ENCODE measurements at regions not wholly inside any gene's neighbourhood (a gene's known extent, or its start where the extent isn't known, plus 50 kb on each side); places are given as distances from the start of the nearest gene placed in this dataset.

- Histone ChIP-seq H3K79me2 (no peaks in the 10 kb centered on the region), H4K20me1 (ENCODE audit: insufficient read depth, poor library complexity, severe bottlenecking) (no peaks in the 10 kb centered on the region), H3K27me3 (no peaks in the 10 kb centered on the region), H3K4me1 (ENCODE audit: insufficient read depth) (no peaks in the 10 kb centered on the region), H3K4me2 (no peak overlapping the region), H3K27ac (no peak overlapping the region), H3K9me3 (ENCODE audit: low read depth) (no peaks in the 10 kb centered on the region), H2AFZ (no peak overlapping the region), H3K9me2 (replicated peaks; ENCODE audit: insufficient read depth) (no peaks in the 10 kb centered on the region), H3K36me3 (replicated peaks; ENCODE audit: insufficient read depth, low read depth) (no peaks in the 10 kb centered on the region), H3K4me3 (no peak overlapping the region)
- DNase-seq (ENCODE audit: low spot score): no peak
- TF ChIP-seq EZH2 (IDR thresholded peaks at IDR 0.05; ENCODE audit: borderline replicate concordance) (no peak), EZH2phosphoT487 (IDR thresholded peaks at IDR 0.05; ENCODE audit: low read depth, severe bottlenecking, unreplicated experiment) (no peak), CTCF (IDR thresholded peaks at IDR 0.05; ENCODE audit: poor library complexity) (no peak)
- 82% methylated on average over 3 of the region's 3 CpGs for WGBS (ENCODE audit: low lambda C conversion rate, missing lambda C conversion rate)
Measured at GRCh38 chr3:168608926-168609325, 513.2 kb upstream of the GOLIM4 start.

- H4K20me1 ChIP-seq (ENCODE audit: insufficient read depth, poor library complexity, severe bottlenecking): no peaks in the 10 kb centered on the region
- H3K36me3 ChIP-seq (replicated peaks; ENCODE audit: insufficient read depth, low read depth): no peaks in the 10 kb centered on the region
- H2AFZ ChIP-seq: no peak overlapping the region
- H3K27me3 ChIP-seq: no peaks in the 10 kb centered on the region
- WGBS (ENCODE audit: low lambda C conversion rate, missing lambda C conversion rate): 87% methylated on average over 3 of the region's 3 CpGs
- H3K4me3 ChIP-seq: no peak overlapping the region
- H3K4me1 ChIP-seq (ENCODE audit: insufficient read depth): no peaks in the 10 kb centered on the region
- H3K9me2 ChIP-seq (replicated peaks; ENCODE audit: insufficient read depth): no peaks in the 10 kb centered on the region
- no peak for DNase-seq (ENCODE audit: low spot score)
- TF ChIP-seq EZH2phosphoT487 (IDR thresholded peaks at IDR 0.05; ENCODE audit: low read depth, severe bottlenecking, unreplicated experiment) (no peak), EZH2 (IDR thresholded peaks at IDR 0.05; ENCODE audit: borderline replicate concordance) (no peak), CTCF (IDR thresholded peaks at IDR 0.05; ENCODE audit: poor library complexity) (no peak)
- H3K9me3 ChIP-seq (ENCODE audit: low read depth): no peaks in the 10 kb centered on the region
- H3K79me2 ChIP-seq: no peaks in the 10 kb centered on the region
- no peak overlapping the region for H3K27ac ChIP-seq
- no peak overlapping the region for H3K4me2 ChIP-seq
Measured at GRCh38 chr3:168604767-168605166, 509.0 kb upstream of the GOLIM4 start.

GRCh38 chr3:168598250-168598649 is 502.5 kb upstream of the GOLIM4 start:
- 90% methylated on average over 2 of the region's 2 CpGs for WGBS (ENCODE audit: low lambda C conversion rate, missing lambda C conversion rate)
- Histone ChIP-seq H2AFZ (no peak overlapping the region), H3K4me2 (no peak overlapping the region), H3K36me3 (replicated peaks; ENCODE audit: insufficient read depth, low read depth) (no peaks in the 10 kb centered on the region), H3K27me3 (no peaks in the 10 kb centered on the region), H4K20me1 (ENCODE audit: insufficient read depth, poor library complexity, severe bottlenecking) (no peaks in the 10 kb centered on the region), H3K9me2 (replicated peaks; ENCODE audit: insufficient read depth) (no peaks in the 10 kb centered on the region), H3K4me3 (no peak overlapping the region), H3K27ac (no peak overlapping the region), H3K79me2 (no peaks in the 10 kb centered on the region), H3K4me1 (ENCODE audit: insufficient read depth) (no peaks in the 10 kb centered on the region), H3K9me3 (ENCODE audit: low read depth) (no peaks in the 10 kb centered on the region)
- no peak for DNase-seq (ENCODE audit: low spot score)
- TF ChIP-seq EZH2phosphoT487 (IDR thresholded peaks at IDR 0.05; ENCODE audit: low read depth, severe bottlenecking, unreplicated experiment) (no peak), CTCF (IDR thresholded peaks at IDR 0.05; ENCODE audit: poor library complexity) (no peak), EZH2 (IDR thresholded peaks at IDR 0.05; ENCODE audit: borderline replicate concordance) (no peak)
